T-helper 2 cell treated with Interferon-gamma antibody and Interleukin-4, amounts not matched to agents 5 μg/mL and 100 μg/mL, for 36 hours (primary cell): ENCODE measurements at regions not wholly inside any gene's neighbourhood (a gene's known extent, or its start where the extent isn't known, plus 50 kb on each side); places are given as distances from the start of the nearest gene placed in this dataset.

Experiments
- DNase-seq: peaks from one replicate; pipeline ENCODE4 v3.0.0; 2021; ENCODE audit warnings: low spot score
- H3K27ac Mint-ChIP-seq: one replicate; pipeline ENCODE4 v1.8.0; 2021; ENCODE audit warnings: mild to moderate bottlenecking, mixed read lengths
- H3K27me3 Mint-ChIP-seq: one replicate; pipeline ENCODE4 v1.8.0; 2021; ENCODE audit warnings: low read depth, mixed read lengths
- H3K36me3 Mint-ChIP-seq: one replicate; pipeline ENCODE4 v1.8.0; 2021; ENCODE audit warnings: low read depth, mixed read lengths
- H3K4me1 Mint-ChIP-seq: one replicate; pipeline ENCODE4 v1.8.0; 2021; ENCODE audit warnings: low read depth, mixed read lengths
- H3K4me3 Mint-ChIP-seq: one replicate; pipeline ENCODE4 v1.8.0; 2022; ENCODE audit warnings: mild to moderate bottlenecking, moderate library complexity, mixed read lengths
- H3K9me3 Mint-ChIP-seq: one replicate; pipeline ENCODE4 v1.8.0; 2021; ENCODE audit warnings: mixed read lengths

GRCh38 chr17:72031219-72031884 lies 89.5 kb upstream of the SOX9 start:
- Mint-ChIP-seq H3K4me1 (peaks cover 8% of the 10 kb centered on the region), H3K4me3 (no peak overlapping the region), H3K36me3 (no peaks in the 10 kb centered on the region), H3K27me3 (no peaks in the 10 kb centered on the region), H3K27ac (no peak overlapping the region), H3K9me3 (no peaks in the 10 kb centered on the region)
- DNase-seq: no peak

- Mint-ChIP-seq H3K9me3 (no peaks in the 10 kb centered on the region), H3K27me3 (no peaks in the 10 kb centered on the region), H3K36me3 (no peaks in the 10 kb centered on the region), H3K27ac (no peak overlapping the region), H3K4me1 (peaks cover 8% of the 10 kb centered on the region), H3K4me3 (no peak overlapping the region)
- no peak for DNase-seq
These were observed 87.5 kb upstream of the SOX9 start for GRCh38 chr17:72033334-72033733.

DNA sequence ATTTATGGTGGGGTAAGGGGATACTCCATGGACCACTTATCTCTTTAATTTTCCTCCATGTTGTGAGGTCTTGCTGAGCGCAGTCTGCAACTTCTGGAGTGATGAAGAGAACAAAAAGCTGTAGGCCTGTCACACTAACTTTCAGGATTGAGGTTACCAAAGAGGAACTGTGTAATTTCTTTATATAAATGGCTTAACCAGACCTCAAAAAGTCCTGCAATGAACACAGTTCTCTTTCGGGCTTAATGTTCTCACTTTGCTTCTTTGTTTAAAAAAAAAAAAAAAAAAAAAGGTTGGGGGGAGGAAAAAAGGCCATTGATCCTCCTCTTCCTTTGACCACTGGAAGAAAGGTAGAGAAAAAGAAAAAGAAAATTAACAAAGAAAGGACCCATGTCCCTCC lies 86.8 kb upstream of the SOX9 start:
- no peaks in the 10 kb centered on the region for H3K9me3 Mint-ChIP-seq
- DNase-seq: no peak
- H3K27ac Mint-ChIP-seq: no peak overlapping the region
- H3K27me3 Mint-ChIP-seq: no peaks in the 10 kb centered on the region
- H3K4me3 Mint-ChIP-seq: no peak overlapping the region
- peaks cover 8% of the 10 kb centered on the region for H3K4me1 Mint-ChIP-seq
- H3K36me3 Mint-ChIP-seq: no peaks in the 10 kb centered on the region

DNA sequence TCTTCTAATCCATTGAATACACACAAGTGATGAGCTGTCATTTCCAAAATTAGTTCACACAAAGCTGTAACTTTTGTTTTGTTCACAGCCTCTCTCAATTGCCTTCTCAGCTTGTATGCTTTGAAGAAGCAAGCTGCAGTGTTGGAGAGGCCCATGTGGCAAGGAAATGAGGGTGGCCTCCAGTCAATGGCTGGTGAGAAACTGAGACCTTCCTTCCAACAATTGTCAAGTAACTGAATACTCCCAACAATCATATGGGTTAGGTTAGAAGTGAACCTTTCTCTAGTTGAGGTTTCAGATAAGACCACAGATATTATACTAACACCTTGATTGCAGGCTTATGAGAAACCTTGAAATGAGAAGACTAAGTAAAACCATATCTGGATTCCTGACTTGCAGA lies 82.4 kb upstream of the SOX9 start:
- DNase-seq: no peak
- H3K4me3 Mint-ChIP-seq: no peak overlapping the region
- H3K36me3 Mint-ChIP-seq: no peaks in the 10 kb centered on the region
- H3K27ac Mint-ChIP-seq: no peak overlapping the region
- H3K27me3 Mint-ChIP-seq: no peaks in the 10 kb centered on the region
- no peaks in the 10 kb centered on the region for H3K4me1 Mint-ChIP-seq
- no peaks in the 10 kb centered on the region for H3K9me3 Mint-ChIP-seq

GRCh38 chr17:72039490-72039889 lies 81.3 kb upstream of the SOX9 start:
- DNase-seq: no peak
- H3K4me1 Mint-ChIP-seq: no peaks in the 10 kb centered on the region

DNA sequence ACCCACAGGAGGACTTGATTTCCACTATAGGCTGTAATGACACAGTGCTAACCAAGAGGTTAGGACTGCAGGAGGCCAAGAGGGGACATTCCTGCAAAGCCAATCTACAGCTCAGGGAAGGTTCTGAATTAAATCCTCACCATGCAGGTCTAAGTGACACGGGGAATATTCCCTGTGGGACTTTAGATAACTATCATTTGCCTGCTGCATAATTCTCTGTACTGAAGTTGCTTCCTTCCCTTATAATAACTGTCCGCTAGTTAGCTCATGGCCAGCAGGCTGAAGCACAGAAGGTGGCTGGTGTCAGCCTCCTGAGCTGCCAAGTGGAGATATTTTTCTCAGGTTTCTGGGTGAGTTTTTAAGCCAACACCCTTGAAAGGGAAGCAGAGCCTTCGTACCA lies 74.6 kb upstream of the SOX9 start:
- H3K27ac Mint-ChIP-seq: no peak overlapping the region
- no peaks in the 10 kb centered on the region for H3K4me1 Mint-ChIP-seq
- no peaks in the 10 kb centered on the region for H3K27me3 Mint-ChIP-seq
- no peak for DNase-seq
- no peak overlapping the region for H3K4me3 Mint-ChIP-seq
- peaks cover 12% of the 10 kb centered on the region for H3K9me3 Mint-ChIP-seq
- H3K36me3 Mint-ChIP-seq: no peaks in the 10 kb centered on the region

More at GRCh38 chr17:72039490-72039889, 81.3 kb upstream of the SOX9 start:
- Mint-ChIP-seq H3K9me3 (no peaks in the 10 kb centered on the region), H3K27me3 (no peaks in the 10 kb centered on the region), H3K36me3 (no peaks in the 10 kb centered on the region), H3K4me3 (no peak overlapping the region), H3K27ac (no peak overlapping the region)

DNA sequence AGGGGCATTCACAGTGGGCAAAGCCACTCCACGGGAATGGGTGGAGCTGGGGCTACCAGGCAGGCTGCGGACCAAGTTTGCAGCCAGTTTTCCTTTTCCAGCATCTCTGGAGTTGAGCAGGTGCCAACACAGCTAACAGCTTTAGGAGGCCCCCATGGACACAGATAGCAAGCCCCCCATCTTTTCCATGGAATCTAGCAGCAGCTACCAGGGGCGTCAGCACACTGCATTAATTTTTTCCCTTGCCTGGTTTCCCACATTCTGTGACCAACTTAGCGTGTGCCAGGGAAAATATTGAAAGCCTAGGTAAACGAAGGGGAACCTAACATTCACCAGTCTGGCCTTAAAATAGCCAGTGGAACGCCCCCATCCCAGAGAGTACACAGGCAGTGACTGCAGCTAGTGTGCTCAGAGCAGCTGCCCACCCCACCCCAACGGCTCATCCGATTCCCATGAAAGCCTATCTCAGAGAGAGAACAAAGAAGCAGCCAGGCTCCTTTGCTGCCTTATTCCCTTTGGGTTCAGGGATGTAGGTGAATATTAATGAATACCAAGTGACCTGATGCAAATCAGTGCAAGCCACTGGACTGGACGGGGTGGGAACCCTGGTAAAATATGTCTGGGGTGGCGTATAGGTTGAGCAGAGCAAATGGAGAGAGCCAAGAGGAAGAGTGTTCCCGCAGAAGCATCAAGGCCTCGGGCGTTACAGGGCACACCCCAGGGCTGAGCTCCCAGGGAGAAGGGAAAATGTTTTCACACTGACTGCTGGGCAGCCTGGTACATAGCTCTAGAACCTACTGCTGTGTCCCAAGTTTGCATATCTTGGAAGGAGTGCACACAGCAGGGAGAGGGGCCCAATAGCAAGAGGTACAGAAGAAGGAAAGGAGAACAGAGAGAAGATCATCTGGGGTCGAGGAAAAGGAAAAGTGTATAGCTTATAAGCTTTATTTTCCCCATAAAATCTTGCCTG lies 73.9 kb upstream of the SOX9 start:
- H3K36me3 Mint-ChIP-seq: no peaks in the 10 kb centered on the region
- H3K27me3 Mint-ChIP-seq: no peaks in the 10 kb centered on the region
- H3K27ac Mint-ChIP-seq: no peak overlapping the region
- H3K4me3 Mint-ChIP-seq: no peak overlapping the region
- H3K9me3 Mint-ChIP-seq: peaks cover 12% of the 10 kb centered on the region
- H3K4me1 Mint-ChIP-seq: no peaks in the 10 kb centered on the region
- DNase-seq: no peak

DNA sequence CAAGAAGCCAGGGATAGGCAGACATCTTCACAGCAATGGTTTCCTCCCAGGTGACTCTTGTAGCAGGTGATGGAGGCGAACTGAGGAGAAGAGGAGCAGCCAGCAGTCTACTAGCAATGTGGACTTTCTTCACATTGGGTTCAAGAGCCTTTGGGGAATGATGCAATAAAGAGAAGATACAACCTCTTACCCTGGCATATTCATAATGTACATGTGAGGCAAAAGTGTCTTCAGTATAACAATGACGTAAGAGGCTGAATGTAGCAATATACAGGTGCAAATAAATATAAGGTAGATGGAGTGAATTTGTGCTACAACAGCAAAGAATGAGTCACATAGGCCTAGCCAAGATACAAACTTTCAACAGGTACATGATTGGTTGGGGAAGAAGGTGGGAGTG lies 70.9 kb upstream of the SOX9 start:
- Mint-ChIP-seq H3K4me1 (no peaks in the 10 kb centered on the region), H3K36me3 (no peaks in the 10 kb centered on the region), H3K27me3 (no peaks in the 10 kb centered on the region), H3K9me3 (peaks cover 12% of the 10 kb centered on the region), H3K27ac (no peak overlapping the region), H3K4me3 (no peak overlapping the region)
- DNase-seq: no peak

- Mint-ChIP-seq H3K4me1 (no peaks in the 10 kb centered on the region), H3K4me3 (no peak overlapping the region), H3K9me3 (peaks cover 7% of the 10 kb centered on the region), H3K27ac (no peak overlapping the region), H3K36me3 (no peaks in the 10 kb centered on the region), H3K27me3 (no peaks in the 10 kb centered on the region)
- no peak for DNase-seq
These were observed 67.8 kb upstream of the SOX9 start for GRCh38 chr17:72053036-72053435.

DNA sequence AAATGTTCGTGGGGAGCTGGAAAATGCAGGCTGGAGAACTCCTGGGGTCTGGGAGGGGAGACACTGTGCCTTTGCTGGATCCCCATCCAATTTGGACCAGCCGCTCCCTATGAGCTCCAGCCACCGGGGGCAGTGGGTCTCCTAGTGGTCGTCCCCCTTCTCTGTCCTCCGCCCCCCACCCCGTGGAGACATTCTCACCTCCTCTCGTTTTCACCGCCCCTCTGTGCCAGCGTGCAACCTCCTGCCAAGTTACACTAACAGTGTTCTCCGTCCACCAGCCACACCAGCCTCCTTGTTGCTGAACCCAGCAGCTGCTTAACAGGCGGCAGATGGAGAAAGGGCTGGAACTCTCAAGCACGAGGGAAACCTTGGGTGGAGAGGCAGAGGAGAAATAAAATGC lies 67.4 kb upstream of the SOX9 start:
- no peak for DNase-seq
- H3K4me3 Mint-ChIP-seq: no peak overlapping the region
- H3K36me3 Mint-ChIP-seq: no peaks in the 10 kb centered on the region
- H3K27ac Mint-ChIP-seq: no peak overlapping the region
- no peaks in the 10 kb centered on the region for H3K4me1 Mint-ChIP-seq
- peaks cover 7% of the 10 kb centered on the region for H3K9me3 Mint-ChIP-seq
- no peaks in the 10 kb centered on the region for H3K27me3 Mint-ChIP-seq

DNA sequence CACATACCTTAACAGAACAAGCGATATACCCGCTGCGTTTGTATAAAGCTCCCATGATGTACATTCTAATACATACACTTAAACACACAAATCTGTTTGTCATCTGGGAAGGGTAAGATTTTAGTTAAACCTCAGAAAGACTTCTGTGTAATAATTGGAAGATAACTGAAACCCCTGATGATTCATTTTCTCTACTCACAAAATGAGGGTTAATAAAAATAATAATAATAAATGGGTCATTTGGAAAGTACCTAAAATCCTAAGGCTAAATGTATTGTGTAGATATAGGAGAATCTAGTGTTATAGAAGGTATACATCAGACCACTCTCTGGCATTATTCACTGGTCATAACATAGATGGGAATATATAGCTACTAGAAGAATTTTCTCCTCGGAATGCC lies 64.7 kb upstream of the SOX9 start:
- Mint-ChIP-seq H3K27ac (no peak overlapping the region), H3K9me3 (no peaks in the 10 kb centered on the region), H3K27me3 (no peaks in the 10 kb centered on the region), H3K36me3 (no peaks in the 10 kb centered on the region), H3K4me1 (no peaks in the 10 kb centered on the region), H3K4me3 (no peak overlapping the region)
- no peak for DNase-seq

DNA sequence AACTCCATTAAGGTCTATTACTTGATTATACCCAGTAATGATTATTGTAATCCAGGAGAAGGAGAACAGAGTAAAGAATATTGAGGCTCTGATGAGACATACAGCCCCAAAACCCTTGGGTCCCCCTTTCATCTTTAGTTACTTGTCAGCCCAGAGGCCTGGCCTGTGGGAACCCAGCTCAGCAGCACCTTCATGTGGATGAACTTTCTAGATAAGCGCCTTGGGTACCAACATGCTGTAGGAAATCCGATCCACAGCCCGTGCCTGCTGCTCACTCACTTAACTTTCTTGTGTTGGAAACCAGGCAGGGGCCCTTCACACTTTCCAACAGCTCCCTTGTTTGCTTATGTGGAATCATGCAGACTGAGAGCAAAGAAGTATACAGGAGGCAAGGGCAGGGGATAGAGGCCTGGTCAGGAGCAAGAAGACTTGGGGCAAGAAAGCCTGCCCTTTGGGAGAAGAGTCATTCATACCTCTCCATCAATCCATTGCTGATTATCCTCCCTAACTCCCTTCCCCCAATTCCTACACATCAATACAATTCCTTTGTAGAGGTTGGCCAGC lies 64.0 kb upstream of the SOX9 start:
- Mint-ChIP-seq H3K27ac (no peak overlapping the region), H3K4me1 (no peaks in the 10 kb centered on the region), H3K27me3 (no peaks in the 10 kb centered on the region), H3K9me3 (no peaks in the 10 kb centered on the region), H3K4me3 (no peak overlapping the region), H3K36me3 (no peaks in the 10 kb centered on the region)
- no peak for DNase-seq

DNA sequence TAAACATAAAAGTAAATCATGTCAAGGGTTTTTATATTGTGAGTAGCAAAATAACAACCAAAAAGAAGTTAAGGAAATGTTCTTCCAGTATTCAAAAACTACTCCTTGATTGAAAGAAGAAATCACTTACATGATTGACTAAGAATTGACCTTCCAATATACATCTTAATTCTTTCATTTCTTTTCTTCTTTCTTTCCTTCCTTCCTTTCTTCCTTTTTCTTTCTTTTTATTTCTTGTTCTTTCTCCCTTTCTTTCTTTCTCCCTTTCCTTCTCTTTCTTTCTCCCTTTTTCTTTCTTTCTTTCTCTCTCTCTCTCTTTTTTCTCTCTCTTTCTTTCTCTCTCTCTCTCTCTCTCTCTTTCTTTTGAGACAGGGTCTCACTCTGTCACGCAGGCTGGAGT lies 60.7 kb upstream of the SOX9 start:
- no peak for DNase-seq
- no peak overlapping the region for H3K27ac Mint-ChIP-seq
- no peak overlapping the region for H3K4me3 Mint-ChIP-seq
- no peaks in the 10 kb centered on the region for H3K27me3 Mint-ChIP-seq
- H3K9me3 Mint-ChIP-seq: no peaks in the 10 kb centered on the region
- no peaks in the 10 kb centered on the region for H3K36me3 Mint-ChIP-seq
- H3K4me1 Mint-ChIP-seq: no peaks in the 10 kb centered on the region

GRCh38 chr17:72063262-72063661 lies 57.6 kb upstream of the SOX9 start:
- H3K36me3 Mint-ChIP-seq: no peaks in the 10 kb centered on the region
- no peak overlapping the region for H3K27ac Mint-ChIP-seq
- no peak for DNase-seq

More at GRCh38 chr17:72063262-72063661, 57.6 kb upstream of the SOX9 start:
- Mint-ChIP-seq H3K27me3 (no peaks in the 10 kb centered on the region), H3K9me3 (peaks cover 6% of the 10 kb centered on the region), H3K4me1 (no peaks in the 10 kb centered on the region), H3K4me3 (no peak overlapping the region)
